ENCODE measurements at regions not wholly inside any gene's neighbourhood (a gene's known extent, or its start where the extent isn't known, plus 50 kb on each side); places are given as distances from the start of the nearest gene placed in this dataset.

- H3K9me3 ChIP-seq (replicated peaks; ENCODE audit: control insufficient read depth, insufficient read depth, low read depth, low read length), result no peaks in the 10 kb centered on the region; the same call in 1 of the 2 replicates
- no peak overlapping the region for H3K27ac ChIP-seq (ENCODE audit: extremely low read depth, low read depth, low read length)
- no peak overlapping the region for H3K4me2 ChIP-seq (ENCODE audit: insufficient read depth, low read length)
- no peaks in the 10 kb centered on the region for H3K27me3 ChIP-seq (ENCODE audit: control insufficient read depth in 2 of 2, insufficient read depth in 2 of 2, low read length in 2 of 2)
- WGBS (ENCODE audit: insufficient coverage, low coverage, missing lambda C conversion rate), result 0% methylated on average over 2 of the region's 2 CpGs
- no peak for ATAC-seq
- no peak overlapping the region for H3K4me3 ChIP-seq
- H3K36me3 ChIP-seq (ENCODE audit: control insufficient read depth, insufficient read depth, low read length), result no peaks in the 10 kb centered on the region
- no peaks in the 10 kb centered on the region for H4K20me1 ChIP-seq (replicated peaks; ENCODE audit: control insufficient read depth, insufficient read depth, low read length)
- CTCF ChIA-PET (ENCODE audit: low intra/inter-chr PET ratio), result no interaction called here
- no peaks in the 10 kb centered on the region for H3K9me1 ChIP-seq (ENCODE audit: control insufficient read depth, insufficient read depth, low read length)
- POLR2A ChIA-PET, result no interaction called here
- DNase-seq (ENCODE audit: extremely low read depth in 1 of 4, low spot score in 3 of 4), result no peak
- H3K9ac ChIP-seq (ENCODE audit: insufficient read depth in 1 of 2, low read depth in 2 of 2, low read length in 2 of 2), result no peak overlapping the region
- FAIRE-seq, result no peak
- H2AFZ ChIP-seq (ENCODE audit: low read depth, low read length), result no peak overlapping the region
- in situ Hi-C loops (cut with MboI), result no loop called here
- BruUV-seq (replicated peaks), result no TSS peak
- H3K4me1 ChIP-seq (replicated peaks in 1 of 2; ENCODE audit: control insufficient read depth in 2 of 2, insufficient read depth in 2 of 2, low read length in 2 of 2), result no peaks in the 10 kb centered on the region
- intact Hi-C loops (cut with micrococcal nuclease), result no loop called here
- no peaks in the 10 kb centered on the region for H3K79me2 ChIP-seq (ENCODE audit: control insufficient read depth, insufficient read depth, low read length)
- TF ChIP-seq ZNF77 (CRISPR knock-in tag; IDR thresholded peaks at IDR 0.05) (no peak), USF1 (CRISPR knock-in tag; IDR thresholded peaks at IDR 0.05) (no peak), POLR2A (conservative IDR thresholded peaks at IDR 0.05) (no peak), TAF1 (IDR thresholded peaks at IDR 0.05; ENCODE audit: control insufficient read depth, extremely low read depth, insufficient read depth, low read length, severe bottlenecking) (no peak), ZNF347 (CRISPR knock-in tag; IDR thresholded peaks at IDR 0.05; ENCODE audit: low read depth) (no peak), LEF1 (IDR thresholded peaks at IDR 0.05) (no peak), ZNF639 (CRISPR knock-in tag; conservative IDR thresholded peaks at IDR 0.05 in 1 of 2, IDR thresholded peaks at IDR 0.05 in 1 of 2) (no peak), ZNF79 (CRISPR knock-in tag; IDR thresholded peaks at IDR 0.05; ENCODE audit: low read depth) (no peak), ZBTB40 (IDR thresholded peaks at IDR 0.05) (no peak), ZBTB40 (CRISPR knock-in tag; IDR thresholded peaks at IDR 0.05) (no peak), FOXM1 (IDR thresholded peaks at IDR 0.05; ENCODE audit: low read depth) (no peak), FOXM1 (CRISPR knock-in tag; IDR thresholded peaks at IDR 0.05; ENCODE audit: low read depth) (no peak), ASH1L (IDR thresholded peaks at IDR 0.05; ENCODE audit: borderline replicate concordance, low read depth, partially characterized antibody) (no peak)
Observed at GRCh38 chr13:90896002-90896401, 451.5 kb upstream of the MIR17HG start.

Measured in K562 (cell line).